HCT116 (cell line): ENCODE measurements at regions not wholly inside any gene's neighbourhood (a gene's known extent, or its start where the extent isn't known, plus 50 kb on each side); places are given as distances from the start of the nearest gene placed in this dataset.

ENCODE experiments used
- ATAC-seq: fragments of 200-7000 bp; cut with Tn5 transposase; 2 replicates; pipeline ENCODE4 v1.9.1; 2020; ENCODE audit warnings: mild to moderate bottlenecking, moderate library complexity
- BruUV-seq: library from RNA; stranded (reverse); fragments of 400-500 nt; replicated peaks from 2 replicates; lab custom pipeline; 2021; lab: Mats Ljungman, UMichigan
- CTCF ChIA-PET: fragments of 300-600 bp; sonication (Branson Sonifier 250); formaldehyde crosslinking; loops from one replicate; lab custom pipeline; 2021; ENCODE audit warnings: antibody characterized with exemption; lab: Charles Lee
- POLR2A ChIA-PET: fragments of 300-600, 350-600 bp; sonication (Branson Sonifier 250); formaldehyde crosslinking; loops from one replicate; lab custom pipeline; 2021; ENCODE audit warnings: antibody characterized with exemption; lab: Charles Lee
- RAD21 ChIA-PET, 2 experiments: fragments of 300-600 bp; sonication (Branson Sonifier 250); formaldehyde crosslinking; loops; one replicate each; lab custom pipeline; 2023; ENCODE audit warnings: low total read pairs in 2 of 2; ENCODE audit not compliant: uncharacterized antibody in 2 of 2, unreplicated experiment in 2 of 2, low non-redundant PET in 1 of 2; lab: Charles Lee
- DNase-seq: peaks from one replicate; pipeline ENCODE4 v3.0.0-alpha.2; 2010; ENCODE audit warnings: low read depth, low spot score
- H2AFZ ChIP-seq: fragments of 200-600 bp; shearing (Covaris generic), sonication (generic); 2 replicates; pipeline ENCODE4 v1.6.1; 2017; ENCODE audit warnings: low read depth, mixed run types, mixed read lengths, antibody characterized with exemption, low read length; ENCODE audit not compliant: poor library complexity, severe bottlenecking
- H3K27ac ChIP-seq: 2 replicates; pipeline ENCODE4 v1.5.1; 2012; ENCODE audit warnings: low read depth, low read length
- H3K27me3 ChIP-seq: fragments of 200-600 bp; sonication (generic); 2 replicates; pipeline ENCODE4 v1.6.1; 2016; ENCODE audit warnings: mixed run types, low read length, mixed read lengths; ENCODE audit not compliant: insufficient read depth
- H3K36me3 ChIP-seq, 2 experiments: fragments of 200-500 bp in 1 of 2; fragments of 200-600 bp in 1 of 2; sonication (Bioruptor generic) in 1 of 2; sonication (generic) in 1 of 2; 2 replicates each; pipeline versions ENCODE4 v1.5.1 to v1.6.1; 2014 to 2016; ENCODE audit warnings: low read length in 2 of 2, inconsistent platforms in 1 of 2, mixed read lengths in 1 of 2, mixed run types in 1 of 2; ENCODE audit not compliant: insufficient read depth in 2 of 2, control insufficient read depth in 1 of 2
- H3K4me1 ChIP-seq, 2 experiments: fragments of 200-600 bp in 1 of 2; sonication (generic) in 1 of 2; 2 replicates each; pipeline versions ENCODE4 v1.5.1 to v1.6.1; 2012 to 2017; ENCODE audit warnings: low read length in 2 of 2, inconsistent platforms in 1 of 2, mild to moderate bottlenecking in 1 of 2, mixed read lengths in 1 of 2, mixed run types in 1 of 2, moderate library complexity in 1 of 2; ENCODE audit not compliant: insufficient read depth in 2 of 2, control insufficient read depth in 1 of 2
- H3K4me2 ChIP-seq: fragments of 200-600 bp; sonication (generic); 2 replicates; pipeline ENCODE4 v1.6.1; 2017; ENCODE audit warnings: mixed run types, low read length, mixed read lengths
- H3K4me3 ChIP-seq, 2 experiments: fragments of 200-600 bp in 1 of 2; sonication (generic) in 1 of 2; replicated peaks in 1 of 2; 2 replicates each; pipeline ENCODE4 v1.5.1; 2011 to 2016; ENCODE audit warnings: low read length in 2 of 2, control low read depth in 1 of 2, low read depth in 1 of 2, mild to moderate bottlenecking in 1 of 2, mixed read lengths in 1 of 2, mixed run types in 1 of 2
- H3K79me2 ChIP-seq: fragments of 200-600 bp; sonication (generic); 2 replicates; pipeline ENCODE4 v1.6.1; 2017; ENCODE audit warnings: mild to moderate bottlenecking, mixed run types, low read length, moderate library complexity, mixed read lengths; ENCODE audit not compliant: insufficient read depth
- H3K9ac ChIP-seq: fragments of 200-600 bp; sonication (generic); 2 replicates; pipeline ENCODE4 v1.6.1; 2016; ENCODE audit warnings: low read length, mixed read lengths
- H3K9me2 ChIP-seq: fragments of 200-600 bp; sonication (generic), shearing (Covaris generic); 2 replicates; pipeline ENCODE4 v1.6.1; 2017; ENCODE audit warnings: mixed run types, mild to moderate bottlenecking, moderate library complexity; ENCODE audit not compliant: insufficient read depth
- H3K9me3 ChIP-seq, 2 experiments: fragments of 200-500 bp in 1 of 2; fragments of 200-600 bp in 1 of 2; sonication (Bioruptor generic) in 1 of 2; sonication (generic) in 1 of 2; 2 replicates each; pipeline ENCODE4 v1.6.1; 2014 to 2017; ENCODE audit warnings: low read length in 2 of 2, mixed read lengths in 2 of 2, inconsistent platforms in 1 of 2, low read depth in 1 of 2, mild to moderate bottlenecking in 1 of 2, mixed run types in 1 of 2, moderate library complexity in 1 of 2; ENCODE audit not compliant: control insufficient read depth in 1 of 2, insufficient read depth in 1 of 2
- H4K20me1 ChIP-seq: fragments of 200-600 bp; sonication (generic), shearing (Covaris generic); 2 replicates; pipeline ENCODE4 v1.6.1; 2017; ENCODE audit warnings: mixed run types, mild to moderate bottlenecking, moderate library complexity; ENCODE audit not compliant: insufficient read depth
- CEBPB ChIP-seq: IDR thresholded peaks from 2 replicates; pipeline ENCODE4 v1.6.1; 2012; ENCODE audit warnings: low read depth
- EGR1 ChIP-seq: IDR thresholded peaks from 2 replicates; pipeline ENCODE4 v1.6.1; 2012; ENCODE audit warnings: low read depth
- ELF1 ChIP-seq: IDR thresholded peaks from 2 replicates; pipeline ENCODE4 v1.6.1; 2012; ENCODE audit warnings: low read depth, borderline replicate concordance
- EZH2 ChIP-seq: fragments of 200-600 bp; sonication (generic); IDR thresholded peaks from 2 replicates; pipeline ENCODE4 v1.6.1; 2017; ENCODE audit warnings: antibody characterized with exemption, mixed run types
- EZH2phosphoT487 ChIP-seq: fragments of 200-600 bp; IDR thresholded peaks from 2 replicates; pipeline ENCODE4 v1.6.1; 2018; ENCODE audit warnings: antibody characterized with exemption, borderline replicate concordance
- JUND ChIP-seq: IDR thresholded peaks from 2 replicates; pipeline ENCODE4 v1.6.1; 2012
- POLR2A ChIP-seq: IDR thresholded peaks from 2 replicates; pipeline ENCODE4 v1.7.0; 2011; ENCODE audit warnings: borderline replicate concordance; ENCODE audit not compliant: insufficient read depth, insufficient read length; ENCODE audit errors: extremely low read depth
- POLR2AphosphoS5 ChIP-seq: IDR thresholded peaks from 2 replicates; pipeline ENCODE4 v1.6.1; 2011; ENCODE audit warnings: mild to moderate bottlenecking, low read depth, low read length, moderate library complexity
- RAD21 ChIP-seq: IDR thresholded peaks from 2 replicates; pipeline ENCODE4 v1.6.1; 2012; ENCODE audit warnings: low read depth, mild to moderate bottlenecking
- SP1 ChIP-seq: IDR thresholded peaks from 2 replicates; pipeline ENCODE4 v1.6.1; 2012; ENCODE audit warnings: low read depth
- SRF ChIP-seq: IDR thresholded peaks from 2 replicates; pipeline ENCODE4 v1.6.1; 2012; ENCODE audit warnings: low read depth
- ZFX ChIP-seq: fragments of 450-650 bp; IDR thresholded peaks from 2 replicates; pipeline ENCODE4 v1.6.1; 2017
- ZNF274 ChIP-seq: fragments of 200-500 bp; sonication (Bioruptor generic); IDR thresholded peaks from 2 replicates; pipeline ENCODE4 v1.6.1; 2014; ENCODE audit warnings: mild to moderate bottlenecking, low read depth, low read length, inconsistent platforms
- intact Hi-C: fragments of 100-400 bp; cut with micrococcal nuclease; formaldehyde crosslinking; loops from 2 replicates; pipeline ENCODE4 v1.10.0; 2022
- TF ChIP-seq, protein P1 (sequence below): IDR thresholded peaks from 2 replicates; pipeline ENCODE4 v1.6.1; 2012; ENCODE audit warnings: low read depth
- TF ChIP-seq, protein P2 (sequence below): IDR thresholded peaks from 2 replicates; pipeline ENCODE4 v1.6.1; 2012
- TF ChIP-seq, protein P3 (sequence below), 3 experiments: fragments of 200-600 bp in 1 of 3; sonication (generic) in 1 of 3; IDR thresholded peaks in 2 of 3; conservative IDR thresholded peaks in 1 of 3; 2 replicates each; pipeline ENCODE4 v1.5.1; 2012 to 2017; ENCODE audit warnings: low read depth in 2 of 3, low read length in 2 of 3, antibody characterized with exemption in 1 of 3, borderline replicate concordance in 1 of 3, control low read depth in 1 of 3, mild to moderate bottlenecking in 1 of 3, mixed read lengths in 1 of 3, mixed run types in 1 of 3, moderate library complexity in 1 of 3; ENCODE audit not compliant: insufficient read depth in 1 of 3

DNA sequence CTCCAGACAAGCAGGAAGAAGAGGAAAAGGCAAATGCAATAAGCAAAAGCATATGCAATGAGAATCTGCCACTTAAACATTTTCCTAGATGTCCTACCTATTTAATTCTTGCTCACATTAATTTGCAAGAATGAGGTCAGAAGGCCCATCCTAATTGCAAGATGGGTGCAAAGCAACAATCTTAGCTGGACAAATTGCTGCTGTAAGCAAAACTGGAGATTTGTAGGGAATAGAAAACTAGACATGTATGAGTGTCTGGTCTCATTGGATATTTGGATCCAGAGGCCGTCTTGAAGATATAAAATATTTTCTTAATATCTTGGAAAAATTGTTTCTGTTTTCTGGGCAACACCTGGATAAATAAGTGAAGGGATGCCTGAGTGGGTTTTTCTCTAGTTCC is 150.1 kb upstream of the PGR start:
- Histone ChIP-seq H3K9me3 (no peaks in the 10 kb centered on the region), H3K4me2 (no peak overlapping the region), H3K9ac (no peak overlapping the region), H4K20me1 (no peaks in the 10 kb centered on the region), H2AFZ (no peak overlapping the region), H3K79me2 (no peaks in the 10 kb centered on the region), H3K4me1 (no peaks in the 10 kb centered on the region), H3K27ac (no peak overlapping the region), H3K36me3 (no peaks in the 10 kb centered on the region), H3K4me3 (no peak overlapping the region), H3K9me2 (no peaks in the 10 kb centered on the region), H3K27me3 (no peaks in the 10 kb centered on the region)
- DNase-seq (no peak), ATAC-seq (no peak)
- BruUV-seq = no TSS peak
- TF ChIP-seq EZH2phosphoT487 (no peak), ZNF274 (no peak), SRF (no peak), EZH2 (no peak), EGR1 (no peak), RAD21 (no peak), POLR2AphosphoS5 (no peak), CEBPB (no peak), ZFX (no peak), SP1 (no peak), POLR2A (no peak), JUND (no peak), ELF1 (no peak)
- TF ChIP-seq, protein P1, sequence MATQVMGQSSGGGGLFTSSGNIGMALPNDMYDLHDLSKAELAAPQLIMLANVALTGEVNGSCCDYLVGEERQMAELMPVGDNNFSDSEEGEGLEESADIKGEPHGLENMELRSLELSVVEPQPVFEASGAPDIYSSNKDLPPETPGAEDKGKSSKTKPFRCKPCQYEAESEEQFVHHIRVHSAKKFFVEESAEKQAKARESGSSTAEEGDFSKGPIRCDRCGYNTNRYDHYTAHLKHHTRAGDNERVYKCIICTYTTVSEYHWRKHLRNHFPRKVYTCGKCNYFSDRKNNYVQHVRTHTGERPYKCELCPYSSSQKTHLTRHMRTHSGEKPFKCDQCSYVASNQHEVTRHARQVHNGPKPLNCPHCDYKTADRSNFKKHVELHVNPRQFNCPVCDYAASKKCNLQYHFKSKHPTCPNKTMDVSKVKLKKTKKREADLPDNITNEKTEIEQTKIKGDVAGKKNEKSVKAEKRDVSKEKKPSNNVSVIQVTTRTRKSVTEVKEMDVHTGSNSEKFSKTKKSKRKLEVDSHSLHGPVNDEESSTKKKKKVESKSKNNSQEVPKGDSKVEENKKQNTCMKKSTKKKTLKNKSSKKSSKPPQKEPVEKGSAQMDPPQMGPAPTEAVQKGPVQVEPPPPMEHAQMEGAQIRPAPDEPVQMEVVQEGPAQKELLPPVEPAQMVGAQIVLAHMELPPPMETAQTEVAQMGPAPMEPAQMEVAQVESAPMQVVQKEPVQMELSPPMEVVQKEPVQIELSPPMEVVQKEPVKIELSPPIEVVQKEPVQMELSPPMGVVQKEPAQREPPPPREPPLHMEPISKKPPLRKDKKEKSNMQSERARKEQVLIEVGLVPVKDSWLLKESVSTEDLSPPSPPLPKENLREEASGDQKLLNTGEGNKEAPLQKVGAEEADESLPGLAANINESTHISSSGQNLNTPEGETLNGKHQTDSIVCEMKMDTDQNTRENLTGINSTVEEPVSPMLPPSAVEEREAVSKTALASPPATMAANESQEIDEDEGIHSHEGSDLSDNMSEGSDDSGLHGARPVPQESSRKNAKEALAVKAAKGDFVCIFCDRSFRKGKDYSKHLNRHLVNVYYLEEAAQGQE = no peak
- TF ChIP-seq, protein P2, sequence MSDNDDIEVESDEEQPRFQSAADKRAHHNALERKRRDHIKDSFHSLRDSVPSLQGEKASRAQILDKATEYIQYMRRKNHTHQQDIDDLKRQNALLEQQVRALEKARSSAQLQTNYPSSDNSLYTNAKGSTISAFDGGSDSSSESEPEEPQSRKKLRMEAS = no peak
- TF ChIP-seq, protein P3, sequence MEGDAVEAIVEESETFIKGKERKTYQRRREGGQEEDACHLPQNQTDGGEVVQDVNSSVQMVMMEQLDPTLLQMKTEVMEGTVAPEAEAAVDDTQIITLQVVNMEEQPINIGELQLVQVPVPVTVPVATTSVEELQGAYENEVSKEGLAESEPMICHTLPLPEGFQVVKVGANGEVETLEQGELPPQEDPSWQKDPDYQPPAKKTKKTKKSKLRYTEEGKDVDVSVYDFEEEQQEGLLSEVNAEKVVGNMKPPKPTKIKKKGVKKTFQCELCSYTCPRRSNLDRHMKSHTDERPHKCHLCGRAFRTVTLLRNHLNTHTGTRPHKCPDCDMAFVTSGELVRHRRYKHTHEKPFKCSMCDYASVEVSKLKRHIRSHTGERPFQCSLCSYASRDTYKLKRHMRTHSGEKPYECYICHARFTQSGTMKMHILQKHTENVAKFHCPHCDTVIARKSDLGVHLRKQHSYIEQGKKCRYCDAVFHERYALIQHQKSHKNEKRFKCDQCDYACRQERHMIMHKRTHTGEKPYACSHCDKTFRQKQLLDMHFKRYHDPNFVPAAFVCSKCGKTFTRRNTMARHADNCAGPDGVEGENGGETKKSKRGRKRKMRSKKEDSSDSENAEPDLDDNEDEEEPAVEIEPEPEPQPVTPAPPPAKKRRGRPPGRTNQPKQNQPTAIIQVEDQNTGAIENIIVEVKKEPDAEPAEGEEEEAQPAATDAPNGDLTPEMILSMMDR (IDR thresholded peaks at IDR 0.05 in 2 of 3, conservative IDR thresholded peaks at IDR 0.05 in 1 of 3; ENCODE audit: borderline replicate concordance in 1 of 3, insufficient read depth in 1 of 3, low read depth in 2 of 3, low read length in 2 of 3) = no peak
- RAD21 ChIA-PET = no interaction called here
- CTCF ChIA-PET = no interaction called here
- POLR2A ChIA-PET = no interaction called here
- intact Hi-C loops = no loop called here
